Smooth muscle cell (in vitro differentiated cells): ENCODE measurements at regions not wholly inside any gene's neighbourhood (a gene's known extent, or its start where the extent isn't known, plus 50 kb on each side); places are given as distances from the start of the nearest gene placed in this dataset.

Experiments
- DNase-seq: peaks from one replicate; lab custom pipeline; 2025; ENCODE audit not compliant: unreplicated experiment; lab: John Stamatoyannopoulos, UW
- H2AFZ ChIP-seq: fragments of 200-600 bp; sonication (generic); 2 replicates; pipeline ENCODE4 v1.6.0; 2016; ENCODE audit warnings: antibody characterized with exemption, low read depth, mild to moderate bottlenecking
- H3F3A ChIP-seq: fragments of 200-600 bp; sonication (generic); 2 replicates; pipeline ENCODE4 v1.6.0; 2017; ENCODE audit warnings: antibody characterized with exemption, low read depth
- H3K27ac ChIP-seq: fragments of 200-600 bp; sonication (generic); 2 replicates; pipeline ENCODE4 v1.5.1; 2016; ENCODE audit warnings: low read depth, mild to moderate bottlenecking
- H3K27me3 ChIP-seq: fragments of 200-600 bp; sonication (generic); 2 replicates; pipeline ENCODE4 v1.6.1; 2016; ENCODE audit warnings: low read depth, mild to moderate bottlenecking
- H3K36me3 ChIP-seq: fragments of 200-600 bp; sonication (generic); 2 replicates; pipeline ENCODE4 v1.5.1; 2016; ENCODE audit warnings: low read depth
- H3K4me1 ChIP-seq: fragments of 200-600 bp; sonication (generic); 2 replicates; pipeline ENCODE4 v1.5.1; 2016; ENCODE audit warnings: low read depth
- H3K4me2 ChIP-seq: fragments of 200-600 bp; sonication (generic); 2 replicates; pipeline ENCODE4 v1.6.0; 2016; ENCODE audit warnings: mild to moderate bottlenecking
- H3K4me3 ChIP-seq: fragments of 200-600 bp; sonication (generic); 2 replicates; pipeline ENCODE4 v1.5.1; 2016; ENCODE audit warnings: mild to moderate bottlenecking
- H3K79me2 ChIP-seq: fragments of 200-600 bp; sonication (generic); 2 replicates; pipeline ENCODE4 v1.6.0; 2016; ENCODE audit warnings: low read depth, mild to moderate bottlenecking
- H3K9ac ChIP-seq: fragments of 200-600 bp; sonication (generic); 2 replicates; pipeline ENCODE4 v1.6.0; 2016; ENCODE audit warnings: low read depth
- H3K9me3 ChIP-seq: fragments of 200-600 bp; sonication (generic); replicated peaks from 2 replicates; pipeline ENCODE4 v1.5.1; 2016; ENCODE audit warnings: low read depth
- H4K20me1 ChIP-seq: fragments of 200-600 bp; sonication (generic); 2 replicates; pipeline ENCODE4 v1.6.0; 2016; ENCODE audit warnings: low read depth
- CTCF ChIP-seq: fragments of 200-600 bp; sonication (generic); IDR thresholded peaks from 2 replicates; pipeline ENCODE4 v1.5.1; 2017; ENCODE audit warnings: borderline replicate concordance, mild to moderate bottlenecking, antibody characterized with exemption; ENCODE audit not compliant: insufficient read depth, poor library complexity, severe bottlenecking
- WGBS: methylation state at CpG from one replicate; pipeline ENCODE4 v1.1.7; 2016; ENCODE audit warnings: low lambda C conversion rate; 5-methylcytosine and 5-hydroxymethylcytosine counted together

- Histone ChIP-seq H3K4me1 (peaks cover 13% of the 10 kb centered on the region), H3K9me3 (no peaks in the 10 kb centered on the region), H3K36me3 (no peaks in the 10 kb centered on the region), H3K9ac (no peak overlapping the region), H2AFZ (no peak overlapping the region), H3K4me2 (no peak overlapping the region), H4K20me1 (no peaks in the 10 kb centered on the region), H3K27me3 (no peaks in the 10 kb centered on the region), H3K27ac (no peak overlapping the region), H3F3A (no peaks in the 10 kb centered on the region), H3K4me3 (no peak overlapping the region), H3K79me2 (no peaks in the 10 kb centered on the region)
- TF ChIP-seq CTCF: no peak
- no peak for DNase-seq
- 79% methylated on average over 4 of the region's 4 CpGs for WGBS
Observed at GRCh38 chr16:79806757-79807156, 206.2 kb upstream of the MAF start.

GRCh38 chr16:79805621-79806020, 205.1 kb upstream of the MAF start:
- H3K9ac ChIP-seq: no peak overlapping the region
- no peak overlapping the region for H3K4me3 ChIP-seq
- no peak overlapping the region for H3K27ac ChIP-seq
- H3F3A ChIP-seq: no peaks in the 10 kb centered on the region
- no peaks in the 10 kb centered on the region for H3K36me3 ChIP-seq
- no peaks in the 10 kb centered on the region for H4K20me1 ChIP-seq
- 60% methylated on average over 2 of the region's 2 CpGs for WGBS
- no peak for TF ChIP-seq CTCF
- no peak overlapping the region for H2AFZ ChIP-seq
- H3K79me2 ChIP-seq: no peaks in the 10 kb centered on the region
- peaks cover 13% of the 10 kb centered on the region for H3K4me1 ChIP-seq
- no peak for DNase-seq
- H3K27me3 ChIP-seq: no peaks in the 10 kb centered on the region
- H3K9me3 ChIP-seq: no peaks in the 10 kb centered on the region
- H3K4me2 ChIP-seq: peak overlapping the region; percentile 3

- no peak overlapping the region for H3K4me2 ChIP-seq
- H3K27ac ChIP-seq: no peak overlapping the region
- H3K27me3 ChIP-seq: no peaks in the 10 kb centered on the region
- no peaks in the 10 kb centered on the region for H4K20me1 ChIP-seq
- H3K9me3 ChIP-seq: no peaks in the 10 kb centered on the region
- no peak overlapping the region for H3K4me3 ChIP-seq
- no peaks in the 10 kb centered on the region for H3F3A ChIP-seq
- no peak for DNase-seq
- H3K36me3 ChIP-seq: no peaks in the 10 kb centered on the region
- peaks cover 13% of the 10 kb centered on the region for H3K4me1 ChIP-seq
- H3K79me2 ChIP-seq: no peaks in the 10 kb centered on the region
- TF ChIP-seq CTCF: no peak
- H3K9ac ChIP-seq: no peak overlapping the region
- WGBS: 62% methylated on average over 5 of the region's 5 CpGs
- no peak overlapping the region for H2AFZ ChIP-seq
Observed at GRCh38 chr16:79801646-79802045, 201.1 kb upstream of the MAF start.

GRCh38 chr16:79800016-79800608, 199.6 kb upstream of the MAF start:
- WGBS: 48% methylated on average over 3 of the region's 3 CpGs
- no peak for DNase-seq
- Histone ChIP-seq H3F3A (no peaks in the 10 kb centered on the region), H3K4me2 (no peak overlapping the region), H4K20me1 (no peaks in the 10 kb centered on the region), H3K4me3 (no peak overlapping the region), H3K36me3 (no peaks in the 10 kb centered on the region), H3K9me3 (no peaks in the 10 kb centered on the region), H3K27ac (no peak overlapping the region), H2AFZ (no peak overlapping the region), H3K4me1 (no peaks in the 10 kb centered on the region), H3K79me2 (no peaks in the 10 kb centered on the region), H3K27me3 (no peaks in the 10 kb centered on the region), H3K9ac (no peak overlapping the region)
- TF ChIP-seq CTCF: no peak
